Chondrocyte (in vitro differentiated cells): ENCODE measurements at regions not wholly inside any gene's neighbourhood (a gene's known extent, or its start where the extent isn't known, plus 50 kb on each side); places are given as distances from the start of the nearest gene placed in this dataset.

Source experiments
- DNase-seq: peaks from one replicate; pipeline ENCODE4 v3.0.0; 2021; ENCODE audit warnings: mixed read lengths, low spot score
- H3K27ac Mint-ChIP-seq: one replicate; pipeline ENCODE4 v1.8.0; 2021; ENCODE audit warnings: mild to moderate bottlenecking, moderate library complexity, mixed read lengths; ENCODE audit not compliant: unreplicated experiment
- H3K27me3 Mint-ChIP-seq: 2 replicates; pipeline ENCODE4 v1.8.0; 2021; ENCODE audit warnings: low read depth, mixed read lengths
- H3K36me3 Mint-ChIP-seq: 2 replicates; pipeline ENCODE4 v1.8.0; 2021; ENCODE audit warnings: low read depth, mixed read lengths
- H3K4me1 Mint-ChIP-seq: 2 replicates; pipeline ENCODE4 v1.8.0; 2021; ENCODE audit warnings: low read depth, mild to moderate bottlenecking, mixed read lengths
- H3K4me3 Mint-ChIP-seq: one replicate; pipeline ENCODE4 v1.8.0; 2021; ENCODE audit warnings: mild to moderate bottlenecking, moderate library complexity, mixed read lengths; ENCODE audit not compliant: unreplicated experiment
- H3K9me3 Mint-ChIP-seq: 2 replicates; pipeline ENCODE4 v1.8.0; 2021; ENCODE audit warnings: low read depth, mixed read lengths
- TF ChIP-seq, protein P1 (sequence below): fragments of 200-600 bp; sonication (generic); IDR thresholded peaks from 2 replicates; pipeline ENCODE4 v1.5.0; 2021; ENCODE audit warnings: antibody characterized with exemption, mild to moderate bottlenecking, moderate library complexity

DNA sequence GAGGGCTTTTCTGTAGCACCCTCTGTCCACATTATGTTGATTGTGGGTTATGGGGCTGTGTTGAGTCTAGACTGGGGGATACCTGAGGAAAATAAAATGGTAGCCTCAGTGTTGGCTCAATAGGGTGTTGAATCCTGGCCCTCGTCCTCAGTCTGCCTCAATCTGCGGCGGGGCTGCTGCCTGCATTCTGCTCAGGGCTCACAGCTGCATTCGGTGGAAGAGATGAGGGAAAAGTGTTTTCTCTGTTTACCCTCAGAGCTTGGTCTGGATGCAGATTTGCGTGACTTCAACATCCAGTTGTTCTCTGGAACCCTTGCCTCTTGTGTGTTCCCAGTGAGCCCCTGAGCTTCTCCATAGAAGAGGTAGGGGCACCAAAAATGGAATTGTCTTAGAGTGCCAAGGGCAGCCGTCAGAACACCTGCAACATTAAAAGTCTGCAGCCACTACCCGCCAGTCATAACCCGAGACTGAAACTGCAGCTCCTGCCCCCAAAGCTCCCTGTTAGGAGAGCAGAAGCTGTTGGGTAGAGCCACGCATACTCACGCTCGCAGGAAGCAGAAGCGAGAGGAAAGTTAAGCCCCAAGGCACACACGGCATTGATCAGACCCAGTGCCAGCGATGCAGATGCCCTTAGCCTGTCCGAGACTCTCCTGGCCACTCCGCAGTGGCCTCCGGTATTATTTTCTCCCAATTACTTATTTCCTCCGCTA lies 215.3 kb upstream of the C1orf174 start:
- H3K27me3 Mint-ChIP-seq: no peaks in the 10 kb centered on the region
- no peak overlapping the region for H3K27ac Mint-ChIP-seq
- no peaks in the 10 kb centered on the region for H3K4me1 Mint-ChIP-seq
- H3K9me3 Mint-ChIP-seq: peaks cover 36% of the 10 kb centered on the region
- TF ChIP-seq, protein P1, sequence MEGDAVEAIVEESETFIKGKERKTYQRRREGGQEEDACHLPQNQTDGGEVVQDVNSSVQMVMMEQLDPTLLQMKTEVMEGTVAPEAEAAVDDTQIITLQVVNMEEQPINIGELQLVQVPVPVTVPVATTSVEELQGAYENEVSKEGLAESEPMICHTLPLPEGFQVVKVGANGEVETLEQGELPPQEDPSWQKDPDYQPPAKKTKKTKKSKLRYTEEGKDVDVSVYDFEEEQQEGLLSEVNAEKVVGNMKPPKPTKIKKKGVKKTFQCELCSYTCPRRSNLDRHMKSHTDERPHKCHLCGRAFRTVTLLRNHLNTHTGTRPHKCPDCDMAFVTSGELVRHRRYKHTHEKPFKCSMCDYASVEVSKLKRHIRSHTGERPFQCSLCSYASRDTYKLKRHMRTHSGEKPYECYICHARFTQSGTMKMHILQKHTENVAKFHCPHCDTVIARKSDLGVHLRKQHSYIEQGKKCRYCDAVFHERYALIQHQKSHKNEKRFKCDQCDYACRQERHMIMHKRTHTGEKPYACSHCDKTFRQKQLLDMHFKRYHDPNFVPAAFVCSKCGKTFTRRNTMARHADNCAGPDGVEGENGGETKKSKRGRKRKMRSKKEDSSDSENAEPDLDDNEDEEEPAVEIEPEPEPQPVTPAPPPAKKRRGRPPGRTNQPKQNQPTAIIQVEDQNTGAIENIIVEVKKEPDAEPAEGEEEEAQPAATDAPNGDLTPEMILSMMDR: no peak
- H3K36me3 Mint-ChIP-seq: no peaks in the 10 kb centered on the region
- no peak overlapping the region for H3K4me3 Mint-ChIP-seq
- no peak for DNase-seq

DNA sequence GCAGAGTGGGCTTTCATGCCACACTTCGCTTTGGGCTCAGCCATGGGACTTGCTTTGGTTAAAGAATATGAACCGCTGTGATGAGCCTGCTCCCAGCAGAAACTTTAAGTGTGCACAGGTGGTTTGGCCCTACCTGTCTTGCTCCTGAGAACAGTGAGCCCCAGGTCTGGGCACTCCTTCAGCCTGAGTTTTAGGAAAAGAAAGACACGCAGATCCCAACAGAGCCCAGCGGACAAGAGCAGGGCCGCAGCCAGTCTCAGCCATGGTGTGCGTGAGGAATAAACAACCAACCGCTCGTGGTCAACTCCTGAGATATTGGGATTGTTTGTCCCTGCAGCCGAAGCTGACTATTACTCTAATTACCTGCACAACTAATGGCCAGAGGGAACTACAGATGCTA lies 217.1 kb upstream of the C1orf174 start:
- Mint-ChIP-seq H3K4me3 (no peak overlapping the region), H3K27ac (no peak overlapping the region), H3K27me3 (no peaks in the 10 kb centered on the region)

DNA sequence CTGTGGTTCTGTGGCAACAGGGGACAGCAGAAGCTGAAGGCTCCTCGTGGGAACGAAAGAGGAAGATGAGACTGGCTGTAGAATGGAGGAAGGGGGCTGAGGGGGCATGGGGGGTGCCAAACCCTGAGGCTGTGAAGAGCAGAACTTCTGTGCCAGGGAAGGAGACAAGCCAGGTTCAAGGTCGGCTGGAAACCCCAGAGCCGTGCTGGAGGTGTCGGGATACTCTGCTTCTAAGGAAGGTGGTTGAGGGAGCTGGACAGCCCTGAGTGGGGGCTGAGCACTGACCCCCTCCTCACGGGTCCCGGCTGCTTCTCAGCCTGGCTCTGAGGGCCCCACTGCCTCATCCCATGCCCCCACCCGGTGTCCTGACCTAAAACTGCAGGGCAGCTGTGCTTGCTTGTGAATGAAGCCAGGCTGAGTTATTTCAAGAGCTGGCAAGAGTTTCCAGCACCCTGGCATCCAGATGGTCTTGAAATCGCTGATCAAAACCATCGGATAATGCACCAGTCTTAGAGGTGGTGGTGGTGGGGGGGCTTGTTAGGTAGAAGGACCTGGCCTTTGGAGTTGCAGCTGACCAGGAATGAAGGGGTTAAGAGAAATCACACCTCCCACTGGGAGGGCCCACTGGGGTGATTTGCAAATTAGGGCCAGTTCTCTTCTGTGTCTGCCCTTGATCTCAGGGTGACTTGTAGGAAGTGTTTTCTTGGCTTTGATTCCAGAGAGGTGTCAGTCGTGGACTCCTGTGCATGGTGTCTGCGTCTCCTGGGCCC lies 218.9 kb upstream of the C1orf174 start:
- Mint-ChIP-seq H3K4me3 (no peak overlapping the region), H3K36me3 (no peaks in the 10 kb centered on the region)

More for the DNA sequence above, 217.1 kb upstream of the C1orf174 start:
- no peak for DNase-seq
- peaks cover 29% of the 10 kb centered on the region for H3K9me3 Mint-ChIP-seq
- H3K4me1 Mint-ChIP-seq: no peaks in the 10 kb centered on the region
- TF ChIP-seq, protein P1: no peak
- no peaks in the 10 kb centered on the region for H3K36me3 Mint-ChIP-seq

DNA sequence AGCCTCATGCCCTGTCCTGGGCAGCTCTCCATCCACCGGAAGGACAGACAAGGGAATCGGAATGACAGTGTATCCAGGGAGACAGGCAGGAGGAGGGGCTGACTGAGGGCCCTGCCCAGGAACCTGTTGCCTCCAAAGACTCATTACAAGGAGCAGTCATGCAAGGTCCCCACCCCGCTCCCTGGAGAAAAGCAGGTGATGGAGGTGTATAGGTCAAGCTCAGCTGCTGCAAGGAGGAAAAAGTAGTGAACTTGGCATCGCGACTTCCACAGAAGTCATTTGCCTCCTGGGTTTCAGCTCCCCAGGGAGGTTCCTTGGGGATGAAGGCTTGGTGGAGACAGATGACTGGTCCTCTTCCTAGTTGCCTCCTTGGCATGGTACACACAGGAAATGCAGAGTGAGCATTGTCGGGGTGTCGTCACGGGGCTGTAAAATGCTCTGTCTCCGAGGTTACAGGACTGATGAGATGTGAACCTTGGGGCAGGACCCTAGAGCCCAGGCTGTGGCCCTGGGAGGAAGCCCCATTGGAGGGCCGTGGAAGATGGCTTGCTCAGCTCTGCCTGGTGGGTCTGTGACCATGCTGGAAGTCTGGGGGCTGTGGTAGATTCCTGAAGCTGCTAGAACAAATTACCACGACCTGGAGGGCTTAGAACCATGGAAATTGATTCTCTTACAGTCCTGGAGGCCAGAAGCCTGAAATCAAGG lies 219.6 kb upstream of the C1orf174 start:
- Mint-ChIP-seq H3K4me3 (no peak overlapping the region), H3K9me3 (peaks cover 15% of the 10 kb centered on the region), H3K4me1 (no peaks in the 10 kb centered on the region), H3K27ac (no peak overlapping the region), H3K27me3 (no peaks in the 10 kb centered on the region), H3K36me3 (no peaks in the 10 kb centered on the region)
- TF ChIP-seq, protein P1: no peak
- no peak for DNase-seq

More for the DNA sequence above, 218.9 kb upstream of the C1orf174 start:
- peaks cover 20% of the 10 kb centered on the region for H3K9me3 Mint-ChIP-seq
- H3K4me1 Mint-ChIP-seq: no peaks in the 10 kb centered on the region
- TF ChIP-seq, protein P1: no peak
- DNase-seq: no peak
- H3K27me3 Mint-ChIP-seq: no peaks in the 10 kb centered on the region
- H3K27ac Mint-ChIP-seq: no peak overlapping the region

DNA sequence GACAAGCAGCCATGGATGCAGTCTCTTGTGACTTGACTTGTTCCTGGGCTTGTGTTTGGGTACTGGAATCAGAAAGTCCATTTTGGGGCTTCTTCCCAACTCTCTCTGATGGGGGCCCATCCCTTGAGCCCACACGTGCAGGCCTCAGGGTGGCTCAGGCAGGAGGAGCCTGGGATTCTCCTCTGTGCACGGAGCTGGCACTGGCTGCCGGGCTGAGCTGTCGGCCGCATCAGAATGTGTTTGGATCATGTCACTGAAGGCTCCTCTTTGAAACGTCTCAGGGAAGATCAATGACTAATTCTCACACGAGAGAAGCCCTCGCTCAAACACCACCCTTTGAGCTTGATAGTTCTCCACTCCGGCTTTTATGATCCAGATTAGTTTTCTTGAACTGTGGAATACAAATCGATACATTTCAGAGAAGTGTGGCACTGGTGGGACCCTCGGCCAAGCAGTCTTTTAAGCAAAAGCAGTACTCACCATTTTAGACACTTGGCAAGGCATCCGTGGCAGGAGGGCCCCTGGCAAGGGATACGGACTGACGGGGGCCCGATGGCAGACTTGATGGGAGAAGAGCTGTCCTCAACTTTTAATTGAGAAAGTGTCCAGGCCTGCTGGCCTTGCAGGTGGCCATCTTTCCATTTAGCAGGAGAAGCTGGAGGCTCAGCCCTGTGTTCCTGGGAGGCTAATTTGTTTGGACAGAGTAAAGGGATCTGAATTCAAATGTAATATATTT lies 220.7 kb upstream of the C1orf174 start:
- no peak overlapping the region for H3K27ac Mint-ChIP-seq
- TF ChIP-seq, protein P1: no peak
- no peak for DNase-seq
- no peaks in the 10 kb centered on the region for H3K36me3 Mint-ChIP-seq
- no peaks in the 10 kb centered on the region for H3K4me1 Mint-ChIP-seq
- no peaks in the 10 kb centered on the region for H3K27me3 Mint-ChIP-seq
- peaks cover 17% of the 10 kb centered on the region for H3K9me3 Mint-ChIP-seq
- H3K4me3 Mint-ChIP-seq: no peak overlapping the region
